ENCODE measurements at regions not wholly inside any gene's neighbourhood (a gene's known extent, or its start where the extent isn't known, plus 50 kb on each side); places are given as distances from the start of the nearest gene placed in this dataset.

DNA sequence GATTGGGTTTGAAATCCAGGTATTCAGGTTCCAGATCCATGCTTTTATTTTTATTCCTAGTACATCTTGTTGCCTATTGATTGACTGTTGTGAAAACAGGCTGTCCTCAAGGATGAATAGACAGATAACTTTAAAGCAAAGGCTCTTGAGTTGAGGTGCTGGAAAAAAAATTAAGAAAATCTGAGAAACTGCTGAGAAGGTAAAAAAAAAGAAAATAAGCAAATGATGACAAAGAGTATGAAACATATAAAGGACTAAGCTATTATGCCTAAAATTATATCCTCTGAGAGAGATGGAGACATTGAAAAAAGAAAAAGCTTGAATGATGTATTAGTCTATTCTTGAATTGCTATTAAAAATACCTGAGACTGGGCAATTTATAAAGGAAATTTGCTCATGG, 392.3 kb upstream of the RGS17 start:
- no peak overlapping the region for H3K4me3 ChIP-seq (ENCODE audit: control insufficient read depth, low read depth, low read length)
- no peak for DNase-seq (ENCODE audit: low read depth)
- no peak for TF ChIP-seq CTCF (IDR thresholded peaks at IDR 0.05; ENCODE audit: control insufficient read depth, insufficient read depth, low read depth, low read length, missing control alignments)

DNA sequence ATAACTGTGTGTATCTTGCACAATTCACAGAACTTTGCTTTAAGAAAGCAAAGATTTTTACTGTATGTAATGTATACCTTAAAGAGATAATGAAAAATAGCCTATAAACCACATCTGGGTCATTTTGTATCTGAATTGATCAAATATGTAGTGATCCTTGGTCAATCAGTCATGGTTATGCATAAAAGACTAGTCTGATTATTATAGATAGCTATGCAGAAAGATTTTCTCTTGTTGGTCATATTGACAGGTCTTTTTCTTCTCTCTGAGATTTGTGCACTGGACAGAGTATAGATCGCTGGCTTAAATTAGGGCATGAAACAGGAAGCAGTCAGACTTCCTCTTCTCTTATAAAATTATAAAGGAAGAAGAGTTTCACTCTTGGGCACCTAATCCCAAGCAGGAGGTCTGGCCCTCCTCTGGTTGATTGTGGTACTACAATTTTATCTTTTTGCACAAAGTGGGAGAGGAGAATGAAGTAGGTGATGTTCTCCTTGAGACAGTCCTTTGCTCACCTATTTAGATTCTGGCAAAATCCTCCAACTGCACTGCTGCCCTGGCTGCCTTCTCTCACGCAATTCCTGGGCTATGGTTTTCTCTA, 380.9 kb upstream of the RGS17 start:
- no peak overlapping the region for H3K4me3 ChIP-seq (ENCODE audit: control insufficient read depth, low read depth, low read length)
- DNase-seq (ENCODE audit: low read depth): no peak
- TF ChIP-seq CTCF (IDR thresholded peaks at IDR 0.05; ENCODE audit: control insufficient read depth, insufficient read depth, low read depth, low read length, missing control alignments): peak; percentile 68

GRCh38 chr6:153503810-153504209, 372.7 kb upstream of the RGS17 start:
- no peak for TF ChIP-seq CTCF (IDR thresholded peaks at IDR 0.05; ENCODE audit: control insufficient read depth, insufficient read depth, low read depth, low read length, missing control alignments)
- no peak overlapping the region for H3K4me3 ChIP-seq (ENCODE audit: control insufficient read depth, low read depth, low read length)
- DNase-seq (ENCODE audit: low read depth): no peak

DNA sequence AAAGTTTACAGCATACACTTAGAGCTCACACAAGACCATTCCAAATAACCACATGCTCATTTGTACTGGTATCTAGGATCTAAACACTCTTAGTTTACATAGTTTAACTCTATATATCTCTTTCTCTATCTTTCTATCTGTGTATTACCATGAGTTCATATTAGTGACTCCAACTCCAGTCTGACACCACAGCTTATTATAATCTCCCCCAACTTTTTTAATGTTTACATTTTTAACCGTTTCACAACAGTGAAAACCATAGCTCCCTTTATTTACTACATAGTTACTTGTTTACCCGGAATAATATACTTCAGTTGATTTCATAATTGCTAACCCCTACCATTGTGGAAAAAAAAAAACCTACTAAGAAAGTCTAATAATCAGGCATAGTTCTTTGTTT, 362.4 kb upstream of the RGS17 start:
- H3K4me3 ChIP-seq (ENCODE audit: control insufficient read depth, low read depth, low read length): no peak overlapping the region
- DNase-seq (ENCODE audit: low read depth): no peak
- no peak for TF ChIP-seq CTCF (IDR thresholded peaks at IDR 0.05; ENCODE audit: control insufficient read depth, insufficient read depth, low read depth, low read length, missing control alignments)

DNA sequence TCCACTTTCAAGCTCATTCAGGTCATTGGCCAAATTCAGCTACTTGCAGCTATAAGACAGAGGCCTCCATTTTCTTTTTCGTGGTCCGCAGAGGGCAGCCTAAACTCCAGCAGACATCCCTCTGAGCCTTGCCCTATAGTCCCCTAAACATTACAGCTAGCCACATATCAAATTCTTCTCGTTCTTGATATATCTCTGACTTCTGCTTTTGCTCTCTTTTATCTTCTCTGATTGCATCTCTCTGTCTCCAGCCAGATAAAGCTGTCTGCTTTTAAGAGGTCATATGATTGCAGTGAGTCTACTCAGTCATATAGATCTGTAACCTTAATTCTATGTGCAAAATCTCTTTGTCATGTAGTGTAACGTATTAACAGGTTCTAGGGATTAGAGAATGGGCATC, 358.4 kb upstream of the RGS17 start:
- H3K4me3 ChIP-seq (ENCODE audit: control insufficient read depth, low read depth, low read length): no peak overlapping the region
- DNase-seq (ENCODE audit: low read depth): no peak
- no peak for TF ChIP-seq CTCF (IDR thresholded peaks at IDR 0.05; ENCODE audit: control insufficient read depth, insufficient read depth, low read depth, low read length, missing control alignments)

- no peak for TF ChIP-seq CTCF (IDR thresholded peaks at IDR 0.05; ENCODE audit: control insufficient read depth, insufficient read depth, low read depth, low read length, missing control alignments)
- H3K4me3 ChIP-seq (ENCODE audit: control insufficient read depth, low read depth, low read length): no peak overlapping the region
- no peak for DNase-seq (ENCODE audit: low read depth)
Observed at GRCh38 chr6:153488267-153488666, 357.2 kb upstream of the RGS17 start.

GRCh38 chr6:153485072-153485471, 354.0 kb upstream of the RGS17 start:
- TF ChIP-seq CTCF (IDR thresholded peaks at IDR 0.05; ENCODE audit: control insufficient read depth, insufficient read depth, low read depth, low read length, missing control alignments): no peak
- no peak overlapping the region for H3K4me3 ChIP-seq (ENCODE audit: control insufficient read depth, low read depth, low read length)
- no peak for DNase-seq (ENCODE audit: low read depth)
